SK-N-SH treated with all-trans-retinoic acid at 6 μM for 48 hours (cell line): ENCODE measurements at regions not wholly inside any gene's neighbourhood (a gene's known extent, or its start where the extent isn't known, plus 50 kb on each side); places are given as distances from the start of the nearest gene placed in this dataset.

Experiments used
- ATAC-seq: fragments of 200-7000 bp; cut with Tn5 transposase; 3 replicates; pipeline ENCODE4 v1.9.1; 2020; ENCODE audit warnings: mild to moderate bottlenecking, moderate library complexity
- ARNTL ChIP-seq: fragments of 450-650 bp; formaldehyde crosslinking; IDR thresholded peaks from 2 replicates; pipeline ENCODE4 v1.5.0; 2020; ENCODE audit warnings: low read depth, mild to moderate bottlenecking, moderate library complexity, borderline replicate concordance
- BACH2 ChIP-seq: fragments of 250-450 bp; sonication (Bioruptor Pico); IDR thresholded peaks from 2 replicates; pipeline ENCODE4 v1.9.0; 2021; ENCODE audit warnings: mild to moderate bottlenecking, borderline replicate concordance
- CREB5 ChIP-seq: fragments of 250-450 bp; sonication (Bioruptor Pico); IDR thresholded peaks from 2 replicates; pipeline ENCODE4 v1.5.1; 2020; ENCODE audit warnings: low read depth, mild to moderate bottlenecking, moderate library complexity
- CSDC2 ChIP-seq: fragments of 250-450 bp; sonication (Bioruptor Pico); IDR thresholded peaks from 2 replicates; pipeline ENCODE4 v1.5.0; 2020; ENCODE audit warnings: mild to moderate bottlenecking, moderate library complexity
- CSRNP3 ChIP-seq: fragments of 250-450 bp; sonication (Bioruptor Pico); IDR thresholded peaks from 2 replicates; pipeline ENCODE4 v1.5.1; 2021; ENCODE audit warnings: mild to moderate bottlenecking, moderate library complexity
- ESRRG ChIP-seq: fragments of 250-450 bp; sonication (Bioruptor Pico); IDR thresholded peaks from 2 replicates; pipeline ENCODE4 v1.6.1; 2021; ENCODE audit warnings: mild to moderate bottlenecking
- GLIS3 ChIP-seq: fragments of 250-450 bp; sonication (Bioruptor Pico); IDR thresholded peaks from 2 replicates; pipeline ENCODE4 v1.5.0; 2020; ENCODE audit warnings: mild to moderate bottlenecking, moderate library complexity
- ISL1 ChIP-seq: fragments of 250-450 bp; sonication (Bioruptor Pico); IDR thresholded peaks from 2 replicates; pipeline ENCODE4 v2.1.2; 2022; ENCODE audit warnings: mild to moderate bottlenecking, moderate library complexity
- OSR1 ChIP-seq: fragments of 250-450 bp; sonication (Bioruptor Pico); IDR thresholded peaks from 2 replicates; pipeline ENCODE4 v1.8.0; 2022; ENCODE audit warnings: moderate library complexity, mild to moderate bottlenecking, inconsistent platforms
- POU6F1 ChIP-seq: fragments of 250-450 bp; sonication (Bioruptor Pico); IDR thresholded peaks from 2 replicates; pipeline ENCODE4 v1.8.0; 2021; ENCODE audit warnings: low read depth, mild to moderate bottlenecking, moderate library complexity, borderline replicate concordance
- RARB ChIP-seq: fragments of 250-450 bp; sonication (Bioruptor Pico); IDR thresholded peaks from 2 replicates; pipeline ENCODE4 v1.8.0; 2021; ENCODE audit warnings: mild to moderate bottlenecking, moderate library complexity
- SNAI2 ChIP-seq: fragments of 250-450 bp; sonication (Bioruptor Pico); IDR thresholded peaks from 2 replicates; pipeline ENCODE4 v1.5.0; 2020; ENCODE audit warnings: mild to moderate bottlenecking, moderate library complexity
- TCF4 ChIP-seq: fragments of 250-450 bp; sonication (Bioruptor Pico); IDR thresholded peaks from 2 replicates; pipeline ENCODE4 v1.8.0; 2021; ENCODE audit warnings: mild to moderate bottlenecking, moderate library complexity, borderline replicate concordance
- TOX ChIP-seq: fragments of 250-450 bp; sonication (Bioruptor Pico); IDR thresholded peaks from 2 replicates; pipeline ENCODE4 v1.8.0; 2021; ENCODE audit warnings: mild to moderate bottlenecking, moderate library complexity, borderline replicate concordance
- TSHZ2 ChIP-seq: fragments of 250-450 bp; sonication (Bioruptor Pico); IDR thresholded peaks from 2 replicates; pipeline ENCODE4 v1.5.0; 2020; ENCODE audit warnings: mild to moderate bottlenecking, moderate library complexity
- ZC3H10 ChIP-seq: fragments of 250-450 bp; sonication (Bioruptor Pico); IDR thresholded peaks from 2 replicates; pipeline ENCODE4 v1.5.1; 2021; ENCODE audit warnings: mild to moderate bottlenecking, moderate library complexity
- ZFP3 ChIP-seq: fragments of 250-450 bp; sonication (Bioruptor Pico); IDR thresholded peaks from 2 replicates; pipeline ENCODE4 v1.5.0; 2020; ENCODE audit warnings: mild to moderate bottlenecking, moderate library complexity
- ZFP30 ChIP-seq: fragments of 450-650 bp; formaldehyde crosslinking; IDR thresholded peaks from 2 replicates; pipeline ENCODE4 v1.5.0; 2022; ENCODE audit warnings: mild to moderate bottlenecking, moderate library complexity
- ZNF70 ChIP-seq: fragments of 450-650 bp; formaldehyde crosslinking; IDR thresholded peaks from 2 replicates; pipeline ENCODE4 v1.5.0; 2020; ENCODE audit warnings: mild to moderate bottlenecking, moderate library complexity
- ZNF8 ChIP-seq: fragments of 450-650 bp; formaldehyde crosslinking; IDR thresholded peaks from 2 replicates; pipeline ENCODE4 v1.5.0; 2020; ENCODE audit warnings: mild to moderate bottlenecking, moderate library complexity

- TF ChIP-seq CSRNP3 (CRISPR knock-in tag) (no peak), ZNF70 (CRISPR knock-in tag) (no peak), GLIS3 (no peak), ZFP3 (no peak), SNAI2 (CRISPR knock-in tag) (no peak)
Observed at GRCh38 chr12:118514297-118514696, 137.9 kb downstream of the SUDS3 start (continued).

GRCh38 chr12:118520214-118521035, 144.1 kb downstream of the SUDS3 start:
- TF ChIP-seq TCF4 (CRISPR knock-in tag) (no peak), CSRNP3 (CRISPR knock-in tag) (no peak)
- TF ChIP-seq, all 23 proteins: peak for 0
- no peak for ATAC-seq

GRCh38 chr12:118521036-118521370, 144.6 kb downstream of the SUDS3 start:
- TF ChIP-seq ISL1 (CRISPR knock-in tag) (no peak), SNAI2 (CRISPR knock-in tag) (no peak)
- ATAC-seq: no peak

GRCh38 chr12:118524446-118524845, 148.1 kb downstream of the SUDS3 start:
- TF ChIP-seq TSHZ2 (CRISPR knock-in tag) (no peak), CSDC2 (CRISPR knock-in tag) (no peak), ZC3H10 (CRISPR knock-in tag) (no peak), BACH2 (CRISPR knock-in tag) (no peak), TCF4 (CRISPR knock-in tag) (no peak), SNAI2 (CRISPR knock-in tag) (no peak), POU6F1 (CRISPR knock-in tag) (no peak), RARB (no peak), ZNF8 (no peak), GLIS3 (no peak), OSR1 (CRISPR knock-in tag) (no peak), ZFP30 (CRISPR knock-in tag) (no peak), ARNTL (no peak), ISL1 (CRISPR knock-in tag) (no peak), ZFP3 (no peak), TOX (CRISPR knock-in tag) (no peak), ESRRG (no peak), CREB5 (no peak), ZNF70 (CRISPR knock-in tag) (no peak)
- TF ChIP-seq, all 23 proteins: peak for 0
- no peak for ATAC-seq
